Neural crest cell (in vitro differentiated cells): ENCODE measurements at regions not wholly inside any gene's neighbourhood (a gene's known extent, or its start where the extent isn't known, plus 50 kb on each side); places are given as distances from the start of the nearest gene placed in this dataset.
"Not testable (repeated sequence)": the region's sequence is repeated elsewhere in the genome, so short reads cannot be mapped to it uniquely, and the experiment has no call there.

ENCODE experiments used
- DNase-seq: peaks from one replicate; pipeline ENCODE4 v3.0.0; 2021; ENCODE audit warnings: low read depth, mixed read lengths, low spot score
- H3K27ac Mint-ChIP-seq: one replicate; pipeline ENCODE4 v1.8.0; 2021; ENCODE audit warnings: mild to moderate bottlenecking, mixed read lengths; ENCODE audit not compliant: unreplicated experiment
- H3K27me3 Mint-ChIP-seq: 2 replicates; pipeline ENCODE4 v1.8.0; 2021; ENCODE audit warnings: low read depth, mild to moderate bottlenecking, mixed read lengths
- H3K36me3 Mint-ChIP-seq: 2 replicates; pipeline ENCODE4 v1.8.0; 2021; ENCODE audit warnings: low read depth, mild to moderate bottlenecking, mixed read lengths
- H3K4me1 Mint-ChIP-seq: 2 replicates; pipeline ENCODE4 v1.8.0; 2021; ENCODE audit warnings: mixed read lengths
- H3K4me3 Mint-ChIP-seq: one replicate; pipeline ENCODE4 v1.8.0; 2021; ENCODE audit warnings: mild to moderate bottlenecking, mixed read lengths
- H3K9me3 Mint-ChIP-seq: 2 replicates; pipeline ENCODE4 v1.8.0; 2021; ENCODE audit warnings: mixed read lengths
- TF ChIP-seq, protein P1 (sequence below): fragments of 200-600 bp; sonication (generic); conservative IDR thresholded peaks from 2 replicates; pipeline ENCODE4 v1.5.0; 2021; ENCODE audit warnings: antibody characterized with exemption, mild to moderate bottlenecking

DNA sequence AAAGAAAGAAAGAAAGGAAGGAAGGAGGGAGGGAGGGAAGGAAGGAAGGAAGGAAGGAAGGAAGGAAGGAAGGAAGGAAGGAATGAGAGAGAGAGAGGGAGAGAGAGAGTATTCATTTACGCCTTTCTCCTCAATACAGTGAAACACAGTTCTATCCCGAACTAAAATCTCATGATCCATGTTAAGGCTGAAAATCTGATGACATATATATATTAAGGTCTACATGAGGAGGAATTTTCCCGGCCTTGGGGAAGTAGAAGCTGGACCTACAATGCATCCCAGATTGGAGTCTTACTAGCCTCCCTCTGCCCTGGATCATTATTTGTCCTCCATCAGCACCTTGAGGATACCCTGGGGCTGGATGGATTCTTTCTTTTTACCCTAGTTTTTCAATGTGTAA lies 95.1 kb upstream of the DAPK1 start:
- Mint-ChIP-seq H3K4me3 (no peak overlapping the region), H3K9me3 (no peaks in the 10 kb centered on the region), H3K36me3 (no peaks in the 10 kb centered on the region), H3K27me3 (no peaks in the 10 kb centered on the region), H3K27ac (no peak overlapping the region), H3K4me1 (peaks cover 12% of the 10 kb centered on the region)
- TF ChIP-seq, protein P1, sequence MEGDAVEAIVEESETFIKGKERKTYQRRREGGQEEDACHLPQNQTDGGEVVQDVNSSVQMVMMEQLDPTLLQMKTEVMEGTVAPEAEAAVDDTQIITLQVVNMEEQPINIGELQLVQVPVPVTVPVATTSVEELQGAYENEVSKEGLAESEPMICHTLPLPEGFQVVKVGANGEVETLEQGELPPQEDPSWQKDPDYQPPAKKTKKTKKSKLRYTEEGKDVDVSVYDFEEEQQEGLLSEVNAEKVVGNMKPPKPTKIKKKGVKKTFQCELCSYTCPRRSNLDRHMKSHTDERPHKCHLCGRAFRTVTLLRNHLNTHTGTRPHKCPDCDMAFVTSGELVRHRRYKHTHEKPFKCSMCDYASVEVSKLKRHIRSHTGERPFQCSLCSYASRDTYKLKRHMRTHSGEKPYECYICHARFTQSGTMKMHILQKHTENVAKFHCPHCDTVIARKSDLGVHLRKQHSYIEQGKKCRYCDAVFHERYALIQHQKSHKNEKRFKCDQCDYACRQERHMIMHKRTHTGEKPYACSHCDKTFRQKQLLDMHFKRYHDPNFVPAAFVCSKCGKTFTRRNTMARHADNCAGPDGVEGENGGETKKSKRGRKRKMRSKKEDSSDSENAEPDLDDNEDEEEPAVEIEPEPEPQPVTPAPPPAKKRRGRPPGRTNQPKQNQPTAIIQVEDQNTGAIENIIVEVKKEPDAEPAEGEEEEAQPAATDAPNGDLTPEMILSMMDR: no peak
- no peak for DNase-seq

DNA sequence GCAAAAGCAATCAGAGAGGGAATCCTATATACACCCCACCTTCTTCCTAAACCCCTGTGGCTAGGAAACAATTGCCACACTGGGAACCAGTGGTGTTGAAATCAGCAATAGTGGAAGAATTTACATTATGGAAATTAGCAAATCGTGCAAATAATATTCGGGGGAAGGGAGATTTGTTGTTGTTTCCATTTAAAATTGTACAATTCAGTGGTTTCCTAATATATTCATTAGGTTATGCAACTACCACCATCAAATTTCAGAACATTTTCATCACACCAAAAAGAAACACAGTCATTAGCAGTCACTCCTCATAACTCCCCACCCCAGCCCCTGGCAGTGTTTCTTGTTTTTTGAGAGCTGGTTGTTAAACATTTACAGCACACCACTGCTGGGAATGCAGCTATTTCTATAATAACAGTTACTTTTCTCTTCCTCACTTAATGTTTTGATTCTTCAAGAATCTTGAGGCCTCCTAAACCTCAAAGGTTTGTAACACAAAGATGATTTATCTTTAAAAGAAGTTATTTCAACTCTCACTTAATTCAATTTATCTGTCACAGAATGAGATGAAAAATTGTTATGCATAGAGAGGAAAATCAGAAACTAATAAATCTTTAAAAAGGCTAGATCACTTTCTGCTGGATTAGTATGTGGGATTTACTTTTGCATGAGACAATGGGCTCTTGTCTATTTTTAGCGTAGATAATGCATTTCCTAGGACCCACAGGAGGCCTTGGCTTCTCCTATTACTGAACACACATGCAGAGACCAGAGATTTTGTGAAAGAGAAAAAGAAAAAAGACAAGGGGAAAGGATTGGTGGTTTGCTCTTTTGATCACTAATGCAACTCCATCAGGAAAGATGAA lies 91.8 kb upstream of the DAPK1 start:
- Mint-ChIP-seq H3K27ac (no peak overlapping the region), H3K27me3 (peaks cover 17% of the 10 kb centered on the region), H3K4me1 (peaks cover 12% of the 10 kb centered on the region), H3K36me3 (no peaks in the 10 kb centered on the region), H3K4me3 (no peak overlapping the region), H3K9me3 (no peaks in the 10 kb centered on the region)
- TF ChIP-seq, protein P1: no peak
- DNase-seq: no peak

DNA sequence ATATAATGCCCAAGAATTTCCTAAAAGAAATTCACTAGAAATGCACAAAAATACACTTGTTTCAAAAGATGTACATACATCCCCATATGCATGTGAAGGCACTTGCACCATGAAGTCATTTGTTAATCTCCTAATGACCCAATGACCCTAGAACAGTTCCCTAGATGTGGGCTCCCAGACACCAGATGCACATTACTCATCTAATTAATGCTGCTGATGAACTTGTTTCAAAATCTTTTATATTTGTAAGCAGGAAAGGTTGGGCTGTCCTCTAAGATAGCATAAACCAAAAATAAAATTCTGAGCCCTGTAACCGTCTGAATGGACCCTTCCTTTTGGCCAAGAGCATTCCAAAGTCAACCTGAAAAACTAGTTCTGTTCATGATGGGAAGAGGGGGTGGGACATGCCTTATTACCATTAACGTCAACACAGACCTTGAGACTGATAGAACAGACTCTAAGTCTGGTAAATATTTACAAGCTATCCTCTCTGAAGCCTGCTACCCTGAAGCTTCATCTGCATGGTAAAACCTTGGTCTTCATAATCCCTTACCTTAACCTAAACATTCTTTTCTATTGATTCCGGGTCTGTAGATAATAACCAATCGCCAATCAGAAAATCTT lies 91.0 kb upstream of the DAPK1 start:
- Mint-ChIP-seq H3K4me1 (peaks cover 12% of the 10 kb centered on the region), H3K4me3 (no peak overlapping the region), H3K27ac (no peak overlapping the region), H3K36me3 (no peaks in the 10 kb centered on the region), H3K9me3 (no peaks in the 10 kb centered on the region), H3K27me3 (peaks cover 24% of the 10 kb centered on the region)
- TF ChIP-seq, protein P1: no peak
- no peak for DNase-seq

DNA sequence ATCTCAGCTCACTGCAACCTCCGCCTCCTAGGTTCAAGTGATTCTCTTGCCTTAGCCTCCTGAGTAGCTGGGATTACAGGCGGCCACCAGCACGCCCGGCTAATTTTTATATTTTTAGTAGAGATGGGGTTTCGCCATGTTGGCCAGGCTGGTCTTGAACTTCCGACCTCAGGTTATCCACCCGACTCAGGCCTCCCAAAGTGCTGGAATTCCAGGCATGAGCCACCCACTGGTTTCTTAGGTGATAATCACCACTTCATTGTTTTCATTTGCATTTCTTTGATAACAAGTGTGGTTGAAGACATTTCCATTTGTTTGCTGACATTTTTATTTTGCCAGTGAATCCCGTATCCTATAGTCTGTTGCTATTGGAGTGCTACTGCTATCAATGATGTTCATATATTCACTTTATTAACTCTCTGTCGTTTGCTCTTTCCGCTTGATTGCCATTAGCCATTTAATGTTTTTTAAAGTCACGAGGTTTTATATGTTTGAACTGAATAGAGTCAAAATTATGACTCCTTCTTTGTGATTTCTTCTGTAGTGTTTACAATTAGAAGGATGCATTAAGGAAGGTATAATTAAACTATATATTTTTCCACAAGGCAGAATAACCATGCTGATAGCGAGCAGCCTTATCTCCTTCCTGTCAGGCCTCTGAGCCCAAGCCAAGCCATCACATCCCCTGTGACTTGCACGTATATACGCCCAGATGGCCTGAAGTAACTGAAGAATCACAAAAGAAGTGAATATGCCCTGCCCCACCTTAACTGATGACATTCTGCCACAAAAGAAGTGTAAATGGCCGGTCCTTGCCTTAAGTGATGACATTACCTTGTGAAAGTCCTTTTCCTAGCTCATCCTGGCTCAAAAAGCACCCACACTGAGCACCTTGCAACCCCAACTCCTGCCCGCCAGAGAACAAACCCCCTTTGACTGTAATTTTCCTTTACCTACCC lies 87.3 kb upstream of the DAPK1 start:
- H3K9me3 Mint-ChIP-seq, H3K4me3 Mint-ChIP-seq, H3K27ac Mint-ChIP-seq, DNase-seq, H3K36me3 Mint-ChIP-seq: not testable (repeated sequence)
- Mint-ChIP-seq H3K27me3 (peaks cover 48% of the 10 kb centered on the region), H3K4me1 (peaks cover 12% of the 10 kb centered on the region)

DNA sequence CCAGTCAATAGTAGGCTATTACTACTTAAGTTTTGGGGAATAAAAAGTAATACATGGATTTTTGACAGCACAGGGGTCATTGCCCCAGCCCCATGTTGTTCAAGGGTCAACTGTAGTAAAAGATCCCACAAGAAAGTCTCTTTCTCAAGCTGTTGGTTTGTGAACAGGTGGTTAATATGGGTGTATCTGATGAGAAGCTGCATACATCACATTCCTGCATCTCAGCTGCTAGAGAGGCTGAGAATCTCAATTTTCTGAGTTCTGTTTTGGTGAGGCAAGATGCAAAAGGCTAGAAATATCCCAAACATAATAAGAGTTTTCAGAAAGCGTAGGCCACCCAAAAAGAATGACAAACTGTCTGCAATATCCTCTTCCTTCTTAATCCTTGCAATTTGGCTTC lies 76.8 kb upstream of the DAPK1 start:
- Mint-ChIP-seq H3K4me3 (no peak overlapping the region), H3K36me3 (peaks cover 4% of the 10 kb centered on the region), H3K27me3 (no peaks in the 10 kb centered on the region), H3K9me3 (peaks cover 6% of the 10 kb centered on the region), H3K4me1 (no peaks in the 10 kb centered on the region), H3K27ac (no peak overlapping the region)
- TF ChIP-seq, protein P1: no peak
- no peak for DNase-seq
